Tibial artery (tissue), 4 donors: ENCODE measurements at regions not wholly inside any gene's neighbourhood (a gene's known extent, or its start where the extent isn't known, plus 50 kb on each side); places are given as distances from the start of the nearest gene placed in this dataset.

Experiments
- DNase-seq, 2 donors: peaks; one replicate each; pipeline ENCODE4 v3.0.0-alpha.2; 2019
- H3K27ac ChIP-seq, 2 donors: fragments of 200-600 bp; sonication (generic) in 1 of 2; 1 replicate in 1 of 2; 2 replicates in 1 of 2; pipeline ENCODE4 v1.5.1; 2018 to 2019; ENCODE audit warnings: mild to moderate bottlenecking in 1 of 2
- H3K27me3 ChIP-seq, 2 donors: fragments of 200-600 bp; sonication (generic) in 1 of 2; one replicate each; pipeline versions ENCODE4 v1.5.1 to v1.6.0; 2016 to 2019
- H3K36me3 ChIP-seq, 3 donors: fragments of 200-600 bp; sonication (generic) in 2 of 3; one replicate each; pipeline ENCODE4 v1.5.1; 2016 to 2019; ENCODE audit warnings: mild to moderate bottlenecking in 2 of 3
- H3K4me1 ChIP-seq, 4 donors: fragments of 200-600 bp; sonication (generic) in 2 of 4; 1 replicate in 3 of 4; 2 replicates in 1 of 4; pipeline ENCODE4 v1.5.1; 2016 to 2019
- H3K4me3 ChIP-seq, 2 donors: fragments of 200-600 bp; sonication (generic) in 1 of 2; 1 replicate in 1 of 2; 2 replicates in 1 of 2; pipeline ENCODE4 v1.5.1; 2018 to 2019; ENCODE audit warnings: mild to moderate bottlenecking in 2 of 2
- H3K9me3 ChIP-seq, 3 donors: fragments of 200-600 bp; sonication (generic) in 1 of 3; one replicate each; pipeline ENCODE4 v1.5.1; 2016 to 2019
- intact Hi-C: fragments of 100-400 bp; cut with DNase I; formaldehyde crosslinking; loops from one replicate; pipeline ENCODE4 v1.15.0; 2023; ENCODE audit warnings: low total_unique reads
- TF ChIP-seq, protein P1 (sequence below), 2 experiments: fragments of 200-600 bp in 1 of 2; fragments of 450-650 bp in 1 of 2; IDR thresholded peaks; one replicate each; pipeline ENCODE4 v1.5.1; 2017 to 2019; ENCODE audit warnings: antibody characterized with exemption in 2 of 2, mild to moderate bottlenecking in 1 of 2, moderate library complexity in 1 of 2

DNA sequence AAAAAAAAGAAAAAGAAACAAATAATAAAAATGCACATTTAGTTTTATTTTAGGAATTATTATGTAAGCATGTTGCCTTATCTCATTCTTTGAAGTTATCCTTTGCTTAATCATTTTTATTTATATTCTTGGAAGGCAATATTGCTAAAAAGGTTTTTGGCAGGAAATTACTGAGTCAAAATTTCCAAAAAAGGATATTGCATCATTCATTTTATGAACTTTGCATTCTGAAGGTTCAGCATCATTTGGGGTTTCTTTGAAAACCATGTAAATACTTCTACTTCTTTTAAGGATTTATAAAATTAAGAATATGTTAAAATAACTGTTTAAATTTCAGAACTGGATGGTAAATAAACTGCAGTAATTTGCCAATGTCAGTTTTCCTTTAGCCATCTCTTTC, 94.2 kb upstream of the CTNND2 start:
- H3K27me3 ChIP-seq: no peaks in the 10 kb centered on the region

DNA sequence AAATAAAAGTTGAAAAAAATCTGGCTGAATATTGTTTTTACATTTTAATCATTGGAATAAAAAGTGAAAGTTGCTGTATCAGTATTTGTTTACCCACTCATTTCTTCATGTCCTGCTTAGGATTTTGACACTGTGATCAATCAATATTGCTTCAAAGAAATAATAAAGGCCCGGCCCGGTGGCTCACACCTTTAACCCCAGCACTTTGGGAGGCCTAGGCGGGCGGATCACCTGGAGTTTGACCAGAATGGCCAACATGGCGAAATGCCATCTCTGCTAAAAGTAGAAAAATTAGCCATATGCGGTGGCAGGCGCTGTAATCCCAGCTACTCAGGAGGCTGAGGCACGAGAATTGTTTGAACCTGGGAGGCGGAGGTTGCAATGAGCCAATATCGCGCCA, 93.7 kb upstream of the CTNND2 start:
- intact Hi-C loops: no loop called here
- H3K4me1 ChIP-seq: no peaks in the 10 kb centered on the region
- TF ChIP-seq, protein P1, sequence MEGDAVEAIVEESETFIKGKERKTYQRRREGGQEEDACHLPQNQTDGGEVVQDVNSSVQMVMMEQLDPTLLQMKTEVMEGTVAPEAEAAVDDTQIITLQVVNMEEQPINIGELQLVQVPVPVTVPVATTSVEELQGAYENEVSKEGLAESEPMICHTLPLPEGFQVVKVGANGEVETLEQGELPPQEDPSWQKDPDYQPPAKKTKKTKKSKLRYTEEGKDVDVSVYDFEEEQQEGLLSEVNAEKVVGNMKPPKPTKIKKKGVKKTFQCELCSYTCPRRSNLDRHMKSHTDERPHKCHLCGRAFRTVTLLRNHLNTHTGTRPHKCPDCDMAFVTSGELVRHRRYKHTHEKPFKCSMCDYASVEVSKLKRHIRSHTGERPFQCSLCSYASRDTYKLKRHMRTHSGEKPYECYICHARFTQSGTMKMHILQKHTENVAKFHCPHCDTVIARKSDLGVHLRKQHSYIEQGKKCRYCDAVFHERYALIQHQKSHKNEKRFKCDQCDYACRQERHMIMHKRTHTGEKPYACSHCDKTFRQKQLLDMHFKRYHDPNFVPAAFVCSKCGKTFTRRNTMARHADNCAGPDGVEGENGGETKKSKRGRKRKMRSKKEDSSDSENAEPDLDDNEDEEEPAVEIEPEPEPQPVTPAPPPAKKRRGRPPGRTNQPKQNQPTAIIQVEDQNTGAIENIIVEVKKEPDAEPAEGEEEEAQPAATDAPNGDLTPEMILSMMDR (IDR thresholded peaks at IDR 0.05): no peak
- H3K36me3 ChIP-seq: no peaks in the 10 kb centered on the region
- no peak for DNase-seq
- no peaks in the 10 kb centered on the region for H3K27me3 ChIP-seq
- no peak overlapping the region for H3K27ac ChIP-seq
- no peaks in the 10 kb centered on the region for H3K9me3 ChIP-seq
- no peak overlapping the region for H3K4me3 ChIP-seq

More for the DNA sequence above, 94.2 kb upstream of the CTNND2 start:
- intact Hi-C loops: no loop called here
- no peaks in the 10 kb centered on the region for H3K9me3 ChIP-seq
- H3K27ac ChIP-seq: no peak overlapping the region
- TF ChIP-seq, protein P1 (IDR thresholded peaks at IDR 0.05): no peak
- H3K4me1 ChIP-seq: no peaks in the 10 kb centered on the region
- no peak for DNase-seq
- no peak overlapping the region for H3K4me3 ChIP-seq
- H3K36me3 ChIP-seq: no peaks in the 10 kb centered on the region

DNA sequence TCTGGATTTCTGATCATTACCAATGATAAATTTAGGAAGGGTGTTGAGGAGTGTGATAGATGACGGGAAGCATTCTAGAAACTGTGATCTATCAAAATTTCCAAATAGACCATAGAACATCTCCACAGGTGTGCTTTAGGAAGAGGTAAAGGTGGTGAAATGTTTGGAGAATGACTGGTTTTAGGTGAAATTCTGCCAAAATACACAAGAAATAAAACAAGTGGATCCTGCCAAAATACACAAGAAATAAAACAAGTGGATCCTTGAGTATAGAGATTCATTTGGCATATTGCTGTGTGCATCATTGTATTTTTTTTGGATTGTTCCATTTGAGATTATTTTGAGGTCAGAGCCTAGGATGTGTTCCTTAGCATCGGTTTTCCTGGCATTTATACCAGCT, 88.3 kb upstream of the CTNND2 start:
- DNase-seq: no peak
- H3K27ac ChIP-seq: no peak overlapping the region
- H3K9me3 ChIP-seq: no peaks in the 10 kb centered on the region
- H3K4me3 ChIP-seq: no peak overlapping the region
- intact Hi-C loops: no loop called here
- TF ChIP-seq, protein P1 (IDR thresholded peaks at IDR 0.05): no peak
- no peaks in the 10 kb centered on the region for H3K27me3 ChIP-seq
- H3K36me3 ChIP-seq: no peaks in the 10 kb centered on the region
- no peaks in the 10 kb centered on the region for H3K4me1 ChIP-seq

DNA sequence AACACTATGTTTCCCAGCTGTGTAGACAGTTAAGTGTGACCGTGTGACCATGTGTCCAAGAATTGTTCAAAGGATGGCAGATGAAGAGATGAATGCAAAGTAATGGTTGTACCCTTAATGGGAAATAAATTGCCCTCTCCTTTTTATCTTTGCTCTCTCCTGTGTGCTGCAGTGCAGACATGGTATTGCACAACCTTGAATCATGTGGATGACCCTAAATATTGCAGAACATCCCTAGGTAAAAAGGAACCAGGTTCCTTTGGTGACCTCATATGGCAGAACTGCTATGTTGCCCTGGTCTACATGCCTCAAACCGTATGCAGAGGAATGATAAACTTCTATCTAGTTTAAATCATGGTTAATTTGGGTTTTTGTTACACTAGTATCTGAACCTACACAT, 81.7 kb upstream of the CTNND2 start:
- no peak for DNase-seq
- no peaks in the 10 kb centered on the region for H3K36me3 ChIP-seq
- no peaks in the 10 kb centered on the region for H3K4me1 ChIP-seq
- no peak overlapping the region for H3K27ac ChIP-seq
- H3K4me3 ChIP-seq: no peak overlapping the region
- intact Hi-C loops: no loop called here
- no peaks in the 10 kb centered on the region for H3K9me3 ChIP-seq
- no peaks in the 10 kb centered on the region for H3K27me3 ChIP-seq
- TF ChIP-seq, protein P1 (IDR thresholded peaks at IDR 0.05): no peak

DNA sequence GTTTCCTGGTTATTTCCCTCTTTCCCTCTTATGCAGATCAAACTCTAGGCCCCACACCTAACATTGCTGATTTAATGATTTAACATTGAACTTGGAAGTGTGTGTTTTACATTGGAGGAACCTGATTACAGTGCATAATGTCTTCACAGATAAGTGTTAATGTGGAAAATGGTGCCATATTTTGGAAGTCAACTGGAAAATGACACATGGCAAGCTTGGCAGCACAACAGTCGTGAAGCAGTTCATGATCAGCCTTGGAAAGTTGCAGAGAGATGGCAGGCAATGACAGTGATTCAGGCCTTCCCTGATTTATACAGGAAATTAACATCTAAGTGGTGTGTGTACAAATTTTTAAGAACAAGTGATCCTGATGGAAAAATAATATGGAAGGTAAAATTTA, 80.0 kb upstream of the CTNND2 start:
- no peak overlapping the region for H3K27ac ChIP-seq
- H3K4me1 ChIP-seq: no peaks in the 10 kb centered on the region
- H3K9me3 ChIP-seq: no peaks in the 10 kb centered on the region
- no peaks in the 10 kb centered on the region for H3K27me3 ChIP-seq
- TF ChIP-seq, protein P1 (IDR thresholded peaks at IDR 0.05): no peak
- no peak overlapping the region for H3K4me3 ChIP-seq
- no peaks in the 10 kb centered on the region for H3K36me3 ChIP-seq
- DNase-seq: no peak
- intact Hi-C loops: no loop called here

DNA sequence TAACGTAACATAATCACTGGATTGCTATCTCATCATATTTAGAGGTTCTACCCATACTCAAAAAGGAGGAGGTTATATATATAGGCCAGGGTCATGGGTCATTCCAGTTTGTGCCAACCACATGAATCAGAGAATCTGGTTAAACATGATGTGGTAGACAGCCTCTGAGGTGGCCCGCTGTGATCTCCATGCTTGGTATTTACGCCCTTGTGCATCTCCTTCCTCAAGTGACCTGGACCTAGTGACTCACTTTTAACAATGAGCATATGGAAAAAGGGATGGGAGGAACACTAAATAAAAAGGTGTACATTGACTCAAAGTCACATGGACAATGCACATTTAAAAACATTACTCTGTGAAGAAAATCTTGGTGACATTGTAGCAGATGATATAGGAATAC, 77.7 kb upstream of the CTNND2 start:
- intact Hi-C loops: no loop called here
- Histone ChIP-seq H3K4me1 (no peaks in the 10 kb centered on the region), H3K36me3 (no peaks in the 10 kb centered on the region), H3K9me3 (no peaks in the 10 kb centered on the region), H3K4me3 (no peak overlapping the region), H3K27me3 (no peaks in the 10 kb centered on the region), H3K27ac (no peak overlapping the region)
- no peak for DNase-seq
- TF ChIP-seq, protein P1 (IDR thresholded peaks at IDR 0.05): no peak
